A549 (cell line): ENCODE measurements at regions not wholly inside any gene's neighbourhood (a gene's known extent, or its start where the extent isn't known, plus 50 kb on each side); places are given as distances from the start of the nearest gene placed in this dataset.

ENCODE experiments used
- ATAC-seq, 2 experiments: fragments of 200-7000 bp in 1 of 2; fragments of >200 bp in 1 of 2; cut with Nextera tagmentation in 1 of 2; cut with Tn5 transposase in 1 of 2; 3 replicates each; pipeline versions ENCODE4 v1.8.0 to v1.9.1; 2018 to 2020; ENCODE audit warnings: mild to moderate bottlenecking in 1 of 2, moderate library complexity in 1 of 2
- CTCF ChIA-PET: fragments of 300-600 bp; sonication (Branson Sonifier 250); formaldehyde crosslinking; extraction: SDS; loops from one replicate; lab custom pipeline; 2021; ENCODE audit warnings: antibody characterized with exemption, inconsistent platforms; lab: Yijun Ruan, JAX
- POLR2A ChIA-PET: fragments of 350-600 bp; formaldehyde crosslinking; extraction: SDS; loops from one replicate; lab custom pipeline; 2021; ENCODE audit warnings: antibody characterized with exemption, inconsistent platforms; lab: Yijun Ruan, JAX
- DNase-seq, 2 experiments: peaks; one replicate each; pipeline versions ENCODE4 v3.0.0 to v3.0.0-alpha.2; 2011 to 2016; ENCODE audit warnings: low read depth in 1 of 2, low spot score in 1 of 2
- FAIRE-seq: peaks from 2 replicates; lab custom pipeline; 2011; peaks lifted over from hg19 to GRCh38; lab: Jason Lieb, UNC
- H3K27ac ChIP-seq, 2 experiments: fragments of >200 bp; sonication (Bioruptor Twin); formaldehyde crosslinking; 3 replicates each; pipeline ENCODE4 v1.5.1; 2016 to 2017
- H3K4me1 ChIP-seq: fragments of >200 bp; sonication (Bioruptor Twin); formaldehyde crosslinking; 3 replicates; pipeline ENCODE4 v1.6.1; 2016
- H3K4me2 ChIP-seq: fragments of >200 bp; sonication (Bioruptor Twin); formaldehyde crosslinking; 3 replicates; pipeline ENCODE4 v1.6.1; 2016
- H3K4me3 ChIP-seq: fragments of >200 bp; sonication (Bioruptor Twin); formaldehyde crosslinking; 3 replicates; pipeline ENCODE4 v1.5.1; 2016
- H3K9me3 ChIP-seq: fragments of >200 bp; sonication (Bioruptor Twin); formaldehyde crosslinking; 3 replicates; pipeline ENCODE4 v1.6.1; 2016
- BHLHE40 ChIP-seq: IDR thresholded peaks from 2 replicates; pipeline ENCODE4 v1.6.1; 2012; ENCODE audit warnings: low read depth, low read length, inconsistent platforms
- EHMT2 ChIP-seq: fragments of 200-600 bp; sonication (generic); IDR thresholded peaks from 2 replicates; pipeline ENCODE4 v1.6.1; 2016; ENCODE audit warnings: antibody characterized with exemption, low read depth, mild to moderate bottlenecking, moderate library complexity
- EP300 ChIP-seq, 2 experiments: fragments of >200 bp; sonication (Bioruptor Twin); formaldehyde crosslinking; IDR thresholded peaks; 2 replicates in 1 of 2; 3 replicates in 1 of 2; pipeline ENCODE4 v1.6.1; 2016 to 2017
- ESRRA ChIP-seq: fragments of 150-350 bp; IDR thresholded peaks from 2 replicates; pipeline ENCODE4 v1.6.1; 2014; ENCODE audit warnings: mild to moderate bottlenecking, low read length, borderline replicate concordance
- FOSB ChIP-seq: fragments of 250-450 bp; sonication (Bioruptor Pico); IDR thresholded peaks from 2 replicates; pipeline ENCODE4 v1.5.0; 2020; ENCODE audit warnings: mild to moderate bottlenecking, moderate library complexity
- FOXS1 ChIP-seq: fragments of 250-450 bp; sonication (Bioruptor Pico); IDR thresholded peaks from 2 replicates; pipeline ENCODE4 v1.5.0; 2020; ENCODE audit warnings: mild to moderate bottlenecking, moderate library complexity
- HDAC2 ChIP-seq: fragments of 200-600 bp; sonication (generic); IDR thresholded peaks from 2 replicates; pipeline ENCODE4 v1.6.1; 2016
- HEYL ChIP-seq: fragments of 250-450 bp; sonication (Bioruptor Pico); IDR thresholded peaks from 2 replicates; pipeline ENCODE4 v1.8.0; 2021; ENCODE audit warnings: mild to moderate bottlenecking, moderate library complexity
- JUN ChIP-seq, 2 experiments: fragments of >200 bp; sonication (Bioruptor Twin); formaldehyde crosslinking; IDR thresholded peaks; 2 replicates in 1 of 2; 3 replicates in 1 of 2; pipeline ENCODE4 v1.6.1; 2016 to 2017
- JUNB ChIP-seq: fragments of >200 bp; sonication (Bioruptor Twin); formaldehyde crosslinking; IDR thresholded peaks from 2 replicates; pipeline ENCODE4 v1.6.1; 2016
- KDM5A ChIP-seq: fragments of 200-600 bp; sonication (generic); IDR thresholded peaks from 2 replicates; pipeline ENCODE4 v1.6.1; 2016; ENCODE audit warnings: antibody characterized with exemption, mild to moderate bottlenecking
- MAX ChIP-seq: IDR thresholded peaks from 2 replicates; pipeline ENCODE4 v1.6.1; 2012
- NPAS2 ChIP-seq: fragments of 250-450 bp; sonication (Bioruptor Pico); IDR thresholded peaks from 2 replicates; pipeline ENCODE4 v1.8.0; 2022; ENCODE audit warnings: mild to moderate bottlenecking, moderate library complexity, borderline replicate concordance
- NR3C1 ChIP-seq: fragments of >200 bp; sonication (Bioruptor Twin); formaldehyde crosslinking; IDR thresholded peaks from 3 replicates; pipeline ENCODE4 v1.6.1; 2017
- RCOR1 ChIP-seq: fragments of 150-350 bp; IDR thresholded peaks from 2 replicates; pipeline ENCODE4 v1.6.1; 2014; ENCODE audit warnings: antibody characterized with exemption, low read length, low read depth
- RFX5 ChIP-seq: fragments of 450-650 bp; IDR thresholded peaks from 2 replicates; pipeline ENCODE4 v1.7.1; 2014; ENCODE audit warnings: antibody characterized with exemption, mild to moderate bottlenecking, moderate library complexity
- RNF2 ChIP-seq: fragments of 200-600 bp; sonication (generic); IDR thresholded peaks from 2 replicates; pipeline ENCODE4 v1.6.1; 2016; ENCODE audit warnings: low read depth, mild to moderate bottlenecking, antibody characterized with exemption, moderate library complexity, borderline replicate concordance
- SREBF2 ChIP-seq: fragments of 450-650 bp; IDR thresholded peaks from 2 replicates; pipeline ENCODE4 v1.6.1; 2014; ENCODE audit warnings: mild to moderate bottlenecking, moderate library complexity
- TFCP2L1 ChIP-seq: fragments of 250-450 bp; sonication (Bioruptor Pico); IDR thresholded peaks from 2 replicates; pipeline ENCODE4 v1.5.0; 2021; ENCODE audit warnings: mild to moderate bottlenecking
- ZSCAN20 ChIP-seq: fragments of 250-450 bp; sonication (Bioruptor Pico); IDR thresholded peaks from 2 replicates; pipeline ENCODE4 v1.8.0; 2022; ENCODE audit warnings: mild to moderate bottlenecking, moderate library complexity
- WGBS: methylation state at CpG from one replicate; pipeline ENCODE4 v1.1.6; 2017; ENCODE audit errors: missing lambda C conversion rate; 5-methylcytosine and 5-hydroxymethylcytosine counted together
- TF ChIP-seq, protein P1 (sequence below): fragments of >200 bp; sonication (Bioruptor Twin); formaldehyde crosslinking; IDR thresholded peaks from 3 replicates; pipeline ENCODE4 v1.6.1; 2016
- TF ChIP-seq, protein P2 (sequence below): fragments of 200-600 bp; sonication (generic); IDR thresholded peaks from 2 replicates; pipeline ENCODE4 v1.6.1; 2016; ENCODE audit warnings: antibody characterized with exemption, mild to moderate bottlenecking, moderate library complexity
- TF ChIP-seq, protein P3 (sequence below): fragments of >200 bp; sonication (Bioruptor Twin); formaldehyde crosslinking; IDR thresholded peaks from 2 replicates; pipeline ENCODE4 v1.6.1; 2016
- TF ChIP-seq, protein P4 (sequence below): fragments of 450-650 bp; IDR thresholded peaks from 2 replicates; pipeline ENCODE4 v1.6.1; 2014; ENCODE audit warnings: antibody characterized with exemption

DNA sequence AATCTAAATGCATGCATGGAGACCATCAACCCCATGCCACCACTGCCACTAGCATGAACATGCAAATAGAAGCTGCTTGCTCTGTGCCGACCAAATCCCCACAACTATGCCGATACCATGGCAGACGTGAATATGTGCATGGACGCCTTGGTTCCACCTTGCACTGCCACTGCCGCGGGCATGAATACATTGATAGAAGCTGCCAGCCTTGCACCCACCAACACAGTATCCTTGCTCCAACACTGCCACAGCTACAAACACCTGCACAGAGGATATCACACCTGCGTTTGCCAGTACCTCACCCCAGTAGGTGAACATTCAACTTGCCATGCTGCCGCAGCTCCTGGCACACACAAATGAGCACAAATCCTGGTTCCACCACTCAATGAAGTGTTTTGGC lies 527.4 kb upstream of the REG3G start:
- no peak for TF ChIP-seq EHMT2
- no peak for TF ChIP-seq RCOR1
- no peak for TF ChIP-seq EP300 (IDR thresholded peaks at IDR 0.05)
- TF ChIP-seq BHLHE40, result no peak
- TF ChIP-seq, protein P1, sequence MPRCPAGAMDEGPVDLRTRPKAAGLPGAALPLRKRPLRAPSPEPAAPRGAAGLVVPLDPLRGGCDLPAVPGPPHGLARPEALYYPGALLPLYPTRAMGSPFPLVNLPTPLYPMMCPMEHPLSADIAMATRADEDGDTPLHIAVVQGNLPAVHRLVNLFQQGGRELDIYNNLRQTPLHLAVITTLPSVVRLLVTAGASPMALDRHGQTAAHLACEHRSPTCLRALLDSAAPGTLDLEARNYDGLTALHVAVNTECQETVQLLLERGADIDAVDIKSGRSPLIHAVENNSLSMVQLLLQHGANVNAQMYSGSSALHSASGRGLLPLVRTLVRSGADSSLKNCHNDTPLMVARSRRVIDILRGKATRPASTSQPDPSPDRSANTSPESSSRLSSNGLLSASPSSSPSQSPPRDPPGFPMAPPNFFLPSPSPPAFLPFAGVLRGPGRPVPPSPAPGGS, result no peak
- no peak for TF ChIP-seq JUN (IDR thresholded peaks at IDR 0.05)
- no peak for TF ChIP-seq NR3C1
- no peak for TF ChIP-seq NPAS2 (CRISPR knock-in tag)
- no peak for TF ChIP-seq RNF2
- peaks cover 28% of the 10 kb centered on the region for H3K9me3 ChIP-seq
- POLR2A ChIA-PET, result no interaction called here
- no peak overlapping the region for H3K4me2 ChIP-seq
- DNase-seq (no peak), ATAC-seq (no peak), FAIRE-seq (no peak)
- H3K4me1 ChIP-seq, result no peaks in the 10 kb centered on the region
- WGBS, result 66% methylated on average over 8 of the region's 8 CpGs
- no peak overlapping the region for H3K4me3 ChIP-seq
- CTCF ChIA-PET, result interaction anchor here (1.2 kb wide), 1 partner anchor 32 kb away, joined by 3 read pairs; no protein-coding TSS in a partner anchor
- no peak overlapping the region for H3K27ac ChIP-seq

DNA sequence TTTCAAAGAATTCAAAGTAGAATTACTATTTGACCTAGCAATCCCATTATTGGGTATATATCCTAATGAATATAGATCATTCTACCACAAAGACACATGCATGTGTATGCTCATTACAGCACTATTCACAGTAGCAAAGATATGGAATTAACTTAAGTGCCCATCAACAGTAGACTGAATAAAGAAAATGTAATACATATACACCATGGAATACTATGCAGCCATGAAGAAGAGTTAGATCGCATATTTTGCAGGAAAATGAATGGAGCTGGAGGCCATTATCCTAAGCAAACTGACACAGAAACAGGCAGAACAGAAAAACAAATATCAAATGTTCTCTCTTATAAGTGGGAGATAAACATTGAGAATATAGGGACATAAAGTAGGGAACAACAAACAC lies 519.2 kb upstream of the REG3G start:
- DNase-seq (no peak), ATAC-seq (no peak), FAIRE-seq (no peak)
- POLR2A ChIA-PET, result no interaction called here
- CTCF ChIA-PET, result no interaction called here
- no peak for TF ChIP-seq FOSB (CRISPR knock-in tag)
- TF ChIP-seq, protein P2, sequence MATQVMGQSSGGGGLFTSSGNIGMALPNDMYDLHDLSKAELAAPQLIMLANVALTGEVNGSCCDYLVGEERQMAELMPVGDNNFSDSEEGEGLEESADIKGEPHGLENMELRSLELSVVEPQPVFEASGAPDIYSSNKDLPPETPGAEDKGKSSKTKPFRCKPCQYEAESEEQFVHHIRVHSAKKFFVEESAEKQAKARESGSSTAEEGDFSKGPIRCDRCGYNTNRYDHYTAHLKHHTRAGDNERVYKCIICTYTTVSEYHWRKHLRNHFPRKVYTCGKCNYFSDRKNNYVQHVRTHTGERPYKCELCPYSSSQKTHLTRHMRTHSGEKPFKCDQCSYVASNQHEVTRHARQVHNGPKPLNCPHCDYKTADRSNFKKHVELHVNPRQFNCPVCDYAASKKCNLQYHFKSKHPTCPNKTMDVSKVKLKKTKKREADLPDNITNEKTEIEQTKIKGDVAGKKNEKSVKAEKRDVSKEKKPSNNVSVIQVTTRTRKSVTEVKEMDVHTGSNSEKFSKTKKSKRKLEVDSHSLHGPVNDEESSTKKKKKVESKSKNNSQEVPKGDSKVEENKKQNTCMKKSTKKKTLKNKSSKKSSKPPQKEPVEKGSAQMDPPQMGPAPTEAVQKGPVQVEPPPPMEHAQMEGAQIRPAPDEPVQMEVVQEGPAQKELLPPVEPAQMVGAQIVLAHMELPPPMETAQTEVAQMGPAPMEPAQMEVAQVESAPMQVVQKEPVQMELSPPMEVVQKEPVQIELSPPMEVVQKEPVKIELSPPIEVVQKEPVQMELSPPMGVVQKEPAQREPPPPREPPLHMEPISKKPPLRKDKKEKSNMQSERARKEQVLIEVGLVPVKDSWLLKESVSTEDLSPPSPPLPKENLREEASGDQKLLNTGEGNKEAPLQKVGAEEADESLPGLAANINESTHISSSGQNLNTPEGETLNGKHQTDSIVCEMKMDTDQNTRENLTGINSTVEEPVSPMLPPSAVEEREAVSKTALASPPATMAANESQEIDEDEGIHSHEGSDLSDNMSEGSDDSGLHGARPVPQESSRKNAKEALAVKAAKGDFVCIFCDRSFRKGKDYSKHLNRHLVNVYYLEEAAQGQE, result no peak
- no peak for TF ChIP-seq ESRRA
- H3K4me1 ChIP-seq, result no peaks in the 10 kb centered on the region
- H3K9me3 ChIP-seq, result peaks cover 23% of the 10 kb centered on the region
- H3K27ac ChIP-seq, result no peak overlapping the region
- no peak overlapping the region for H3K4me3 ChIP-seq
- 46% methylated on average over 1 of the region's 1 CpG for WGBS
- no peak overlapping the region for H3K4me2 ChIP-seq

- 0% methylated on average over 3 of the region's 3 CpGs for WGBS
- Histone ChIP-seq H3K4me1 (no peaks in the 10 kb centered on the region), H3K4me3 (no peak overlapping the region), H3K4me2 (no peak overlapping the region), H3K27ac (no peak overlapping the region), H3K9me3 (peaks cover 6% of the 10 kb centered on the region; the same call in 1 of the 3 replicates)
- no peak for FAIRE-seq
- POLR2A ChIA-PET, result no interaction called here
- no peak for DNase-seq
- ATAC-seq, result no peak
- CTCF ChIA-PET, result no interaction called here
- TF ChIP-seq RNF2 (no peak), HDAC2 (no peak), SREBF2 (no peak), TFCP2L1 (CRISPR knock-in tag) (no peak), NPAS2 (CRISPR knock-in tag) (no peak)
Measured at GRCh38 chr2:78521938-78522337, 503.6 kb upstream of the REG3G start.

DNA sequence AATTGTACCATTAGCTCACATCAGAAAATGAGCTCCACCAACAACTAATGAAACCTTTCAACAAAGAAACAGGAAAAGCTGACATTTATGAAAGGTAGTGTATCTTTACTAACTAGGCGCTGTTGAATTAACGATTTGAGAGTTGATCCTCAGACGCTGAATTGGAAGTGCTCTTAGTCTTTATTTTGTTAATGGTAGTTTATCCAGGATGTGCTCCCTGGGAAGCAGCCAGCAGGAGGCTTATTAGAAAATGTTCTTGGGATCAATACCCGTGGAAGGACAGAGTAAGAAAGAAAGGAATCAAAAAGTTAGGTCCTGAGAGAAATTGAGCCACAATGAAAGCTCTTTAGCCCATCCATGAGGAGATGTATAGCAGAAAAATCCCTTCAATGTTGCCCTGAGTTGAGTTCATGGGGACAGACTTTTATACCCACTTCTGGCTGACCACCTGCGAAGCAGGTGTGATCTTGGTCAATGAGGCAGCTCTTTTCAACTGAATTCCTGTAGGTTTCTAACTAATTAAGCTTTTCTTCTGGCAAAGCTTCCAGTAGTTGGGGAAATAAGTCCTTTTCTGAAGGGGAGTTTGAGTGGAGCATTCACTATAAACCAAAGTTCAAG lies 492.6 kb upstream of the REG3G start:
- H3K9me3 ChIP-seq, result no peaks in the 10 kb centered on the region; the same call in 2 of the 3 replicates
- ChIA-PET POLR2A (no interaction called here), CTCF (no interaction called here)
- 4% methylated on average over 5 of the region's 5 CpGs for WGBS
- no peaks in the 10 kb centered on the region for H3K4me1 ChIP-seq
- DNase-seq (no peak), ATAC-seq (no peak), FAIRE-seq (no peak)
- no peak overlapping the region for H3K4me3 ChIP-seq
- H3K27ac ChIP-seq, result no peak overlapping the region
- H3K4me2 ChIP-seq, result no peak overlapping the region
- TF ChIP-seq FOSB (CRISPR knock-in tag) (no peak), MAX (no peak), RFX5 (no peak), HEYL (CRISPR knock-in tag) (no peak), FOXS1 (CRISPR knock-in tag) (no peak), KDM5A (no peak), ZSCAN20 (CRISPR knock-in tag) (no peak), EP300 (IDR thresholded peaks at IDR 0.05) (no peak), NPAS2 (CRISPR knock-in tag) (no peak), JUNB (no peak), BHLHE40 (no peak), RCOR1 (no peak)
- TF ChIP-seq, protein P3, sequence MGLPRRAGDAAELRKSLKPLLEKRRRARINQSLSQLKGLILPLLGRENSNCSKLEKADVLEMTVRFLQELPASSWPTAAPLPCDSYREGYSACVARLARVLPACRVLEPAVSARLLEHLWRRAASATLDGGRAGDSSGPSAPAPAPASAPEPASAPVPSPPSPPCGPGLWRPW, result no peak
- TF ChIP-seq, protein P4, sequence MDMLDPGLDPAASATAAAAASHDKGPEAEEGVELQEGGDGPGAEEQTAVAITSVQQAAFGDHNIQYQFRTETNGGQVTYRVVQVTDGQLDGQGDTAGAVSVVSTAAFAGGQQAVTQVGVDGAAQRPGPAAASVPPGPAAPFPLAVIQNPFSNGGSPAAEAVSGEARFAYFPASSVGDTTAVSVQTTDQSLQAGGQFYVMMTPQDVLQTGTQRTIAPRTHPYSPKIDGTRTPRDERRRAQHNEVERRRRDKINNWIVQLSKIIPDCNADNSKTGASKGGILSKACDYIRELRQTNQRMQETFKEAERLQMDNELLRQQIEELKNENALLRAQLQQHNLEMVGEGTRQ, result no peak
